ENCODE measurements at regions not wholly inside any gene's neighbourhood (a gene's known extent, or its start where the extent isn't known, plus 50 kb on each side); places are given as distances from the start of the nearest gene placed in this dataset.

DNA sequence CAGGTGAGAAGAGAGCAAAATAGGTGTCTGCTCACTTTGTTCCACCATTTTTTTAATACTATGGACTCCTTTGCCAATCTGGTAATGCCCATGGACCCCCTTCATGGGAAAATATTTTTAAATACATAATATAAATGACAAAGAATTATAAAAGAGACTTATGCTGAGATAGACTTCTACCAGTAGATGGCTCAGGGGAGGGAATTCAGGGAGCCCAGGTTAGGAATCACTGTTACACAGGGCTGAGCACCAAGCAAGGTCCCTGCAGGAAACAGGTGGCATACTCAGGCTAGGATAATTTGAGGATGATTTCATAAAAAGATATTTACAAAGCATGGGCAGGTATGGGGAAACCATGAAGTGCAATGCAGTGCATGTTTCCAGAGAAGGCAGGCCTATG is 525.9 kb downstream of the FGF9 start:
- no peak overlapping the region for H3K4me3 ChIP-seq (ENCODE audit: low read depth, low read length)
- TF ChIP-seq, protein P1, sequence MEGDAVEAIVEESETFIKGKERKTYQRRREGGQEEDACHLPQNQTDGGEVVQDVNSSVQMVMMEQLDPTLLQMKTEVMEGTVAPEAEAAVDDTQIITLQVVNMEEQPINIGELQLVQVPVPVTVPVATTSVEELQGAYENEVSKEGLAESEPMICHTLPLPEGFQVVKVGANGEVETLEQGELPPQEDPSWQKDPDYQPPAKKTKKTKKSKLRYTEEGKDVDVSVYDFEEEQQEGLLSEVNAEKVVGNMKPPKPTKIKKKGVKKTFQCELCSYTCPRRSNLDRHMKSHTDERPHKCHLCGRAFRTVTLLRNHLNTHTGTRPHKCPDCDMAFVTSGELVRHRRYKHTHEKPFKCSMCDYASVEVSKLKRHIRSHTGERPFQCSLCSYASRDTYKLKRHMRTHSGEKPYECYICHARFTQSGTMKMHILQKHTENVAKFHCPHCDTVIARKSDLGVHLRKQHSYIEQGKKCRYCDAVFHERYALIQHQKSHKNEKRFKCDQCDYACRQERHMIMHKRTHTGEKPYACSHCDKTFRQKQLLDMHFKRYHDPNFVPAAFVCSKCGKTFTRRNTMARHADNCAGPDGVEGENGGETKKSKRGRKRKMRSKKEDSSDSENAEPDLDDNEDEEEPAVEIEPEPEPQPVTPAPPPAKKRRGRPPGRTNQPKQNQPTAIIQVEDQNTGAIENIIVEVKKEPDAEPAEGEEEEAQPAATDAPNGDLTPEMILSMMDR (IDR thresholded peaks at IDR 0.05; ENCODE audit: borderline replicate concordance, insufficient read depth, low read depth, low read length) = no peak

DNA sequence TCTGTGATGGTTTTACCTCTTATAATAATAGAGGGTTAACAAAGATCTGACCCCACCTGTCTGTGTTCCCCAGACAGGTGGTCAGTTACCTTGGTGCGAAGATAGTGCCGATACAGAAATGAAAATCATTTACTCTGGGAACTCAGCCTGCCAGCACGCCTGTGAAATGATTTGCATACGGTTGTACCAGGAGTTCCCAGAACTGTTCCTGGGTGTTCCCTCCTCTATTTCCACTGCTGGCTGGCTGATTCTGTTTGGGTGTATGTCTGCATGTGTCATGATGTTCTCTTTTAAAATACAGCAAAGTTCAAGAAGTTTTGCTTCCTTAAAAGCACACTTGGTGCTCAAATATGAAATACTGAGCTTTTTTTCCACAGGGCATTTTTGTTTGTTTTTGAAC is 527.1 kb downstream of the FGF9 start:
- H3K4me3 ChIP-seq (ENCODE audit: low read depth, low read length) = no peak overlapping the region
- TF ChIP-seq, protein P1 (IDR thresholded peaks at IDR 0.05; ENCODE audit: borderline replicate concordance, insufficient read depth, low read depth, low read length) = no peak

DNA sequence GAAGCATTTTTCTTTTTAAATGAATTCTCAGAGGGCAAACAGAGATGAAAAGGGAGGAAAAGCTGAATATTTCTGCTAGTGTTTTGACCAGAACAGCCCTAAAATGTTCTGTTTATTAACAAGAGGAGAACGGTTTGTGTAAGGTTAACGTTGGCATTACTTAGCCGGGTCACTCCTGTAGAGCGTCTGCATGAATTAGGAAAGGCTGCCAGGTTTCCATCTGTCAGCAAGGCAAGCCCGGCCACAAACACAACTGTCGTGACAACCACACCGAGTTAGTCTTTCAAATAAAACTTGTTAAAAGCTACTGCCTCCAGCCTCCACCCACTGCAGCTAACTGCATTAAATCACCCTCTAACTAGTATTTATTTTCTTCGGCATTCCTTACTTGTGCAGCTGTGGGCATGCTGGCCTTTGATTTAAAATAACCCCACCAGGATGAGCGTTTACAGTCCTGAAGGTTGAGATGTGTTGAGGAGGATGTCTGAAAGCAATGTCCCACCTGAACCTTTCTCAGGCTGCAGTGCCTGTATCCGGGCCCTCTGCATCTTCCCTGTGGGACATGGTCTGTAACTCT is 527.9 kb downstream of the FGF9 start:
- TF ChIP-seq, protein P1 (IDR thresholded peaks at IDR 0.05; ENCODE audit: borderline replicate concordance, insufficient read depth, low read depth, low read length) = no peak
- no peak overlapping the region for H3K4me3 ChIP-seq (ENCODE audit: low read depth, low read length)

DNA sequence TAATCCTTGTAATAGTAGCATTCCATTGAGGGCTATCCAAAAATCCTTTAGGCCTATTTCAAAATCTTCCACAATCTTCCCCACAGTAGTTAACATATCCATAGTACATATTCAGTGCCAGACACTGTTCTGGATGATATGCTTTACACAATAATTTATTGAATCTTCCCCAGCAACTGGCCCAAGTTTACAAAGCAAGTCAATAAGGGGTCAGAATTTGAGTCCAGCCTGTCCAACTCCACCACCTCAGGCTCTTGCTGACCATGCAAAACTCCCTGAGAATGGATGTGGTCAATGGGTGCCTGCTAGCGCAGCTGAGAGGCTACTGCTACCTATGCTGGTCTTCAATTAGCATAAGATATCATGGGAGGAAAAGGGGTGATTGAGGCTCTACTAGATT is 529.6 kb downstream of the FGF9 start:
- TF ChIP-seq, protein P1 (IDR thresholded peaks at IDR 0.05; ENCODE audit: borderline replicate concordance, insufficient read depth, low read depth, low read length) = no peak

DNA sequence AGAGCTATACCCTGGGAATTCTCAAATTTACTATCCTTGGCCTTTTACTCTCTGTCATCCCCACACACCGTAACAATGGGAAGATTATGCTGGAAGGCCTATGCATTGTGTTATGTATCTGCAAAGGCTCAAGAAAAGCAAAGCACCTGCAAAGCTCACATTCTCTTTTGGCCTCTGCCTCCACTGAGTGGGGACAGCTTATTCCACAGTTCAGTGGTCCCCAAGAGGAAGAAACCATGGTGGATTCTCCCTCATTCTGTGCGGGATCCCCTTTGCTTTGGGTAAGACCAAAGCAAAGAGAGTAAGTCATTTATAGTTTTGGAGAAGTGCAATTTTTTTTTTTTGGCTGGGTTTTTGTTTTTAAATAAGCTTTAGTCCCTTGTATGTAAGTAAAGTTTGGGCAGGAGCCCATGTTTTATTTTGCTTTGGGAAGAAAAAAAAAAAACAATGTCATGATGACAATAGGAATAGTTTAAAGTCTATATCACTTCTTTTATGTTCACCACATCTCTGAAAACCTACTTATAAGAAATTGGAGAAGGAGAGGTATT is 530.6 kb downstream of the FGF9 start:
- TF ChIP-seq, protein P1 (IDR thresholded peaks at IDR 0.05; ENCODE audit: borderline replicate concordance, insufficient read depth, low read depth, low read length) = no peak
- H3K4me3 ChIP-seq (ENCODE audit: low read depth, low read length) = no peak overlapping the region

More for the DNA sequence above, 529.6 kb downstream of the FGF9 start:
- H3K4me3 ChIP-seq (ENCODE audit: low read depth, low read length) = no peak overlapping the region

DNA sequence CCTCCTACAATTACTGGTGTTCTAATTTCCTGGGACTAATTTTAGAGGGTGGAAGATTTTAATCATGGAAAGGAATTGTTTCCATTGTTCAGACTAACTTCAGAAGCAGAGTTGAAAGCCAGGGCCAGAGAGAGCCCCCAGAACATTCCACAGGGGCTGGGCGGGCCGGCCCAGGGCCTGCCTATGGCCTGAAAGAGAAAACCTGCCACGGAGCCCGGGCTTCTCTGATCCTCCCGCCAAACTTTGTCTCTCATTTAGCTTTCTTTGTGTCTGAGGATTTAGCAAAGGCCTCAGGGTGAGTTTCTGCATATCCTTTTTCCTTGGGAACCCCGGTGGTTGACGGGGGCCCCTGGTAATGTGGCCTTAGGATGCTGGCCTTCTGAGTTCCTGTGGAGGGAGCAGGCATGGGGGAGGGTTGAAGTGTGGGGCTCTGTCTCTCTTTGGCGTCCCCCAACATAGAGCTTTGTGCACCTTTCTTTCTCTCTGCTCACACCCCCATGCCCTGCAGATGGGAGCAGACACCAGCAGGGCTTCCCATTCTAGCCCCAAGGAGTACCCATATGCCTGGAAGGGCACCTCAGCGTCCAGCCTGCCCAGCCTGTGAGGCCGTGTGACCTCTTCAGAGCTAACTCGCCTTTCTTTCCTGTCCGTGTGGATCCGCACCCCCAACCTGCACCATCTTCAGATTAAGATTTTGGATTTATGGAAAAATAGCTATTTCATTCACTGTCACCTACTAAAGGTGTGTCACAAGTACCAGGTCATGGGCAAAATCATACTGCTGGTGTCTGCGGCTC is 539.5 kb downstream of the FGF9 start:
- H3K4me3 ChIP-seq (ENCODE audit: low read depth, low read length) = no peak overlapping the region
- TF ChIP-seq, protein P1 (IDR thresholded peaks at IDR 0.05; ENCODE audit: borderline replicate concordance, insufficient read depth, low read depth, low read length) = no peak

DNA sequence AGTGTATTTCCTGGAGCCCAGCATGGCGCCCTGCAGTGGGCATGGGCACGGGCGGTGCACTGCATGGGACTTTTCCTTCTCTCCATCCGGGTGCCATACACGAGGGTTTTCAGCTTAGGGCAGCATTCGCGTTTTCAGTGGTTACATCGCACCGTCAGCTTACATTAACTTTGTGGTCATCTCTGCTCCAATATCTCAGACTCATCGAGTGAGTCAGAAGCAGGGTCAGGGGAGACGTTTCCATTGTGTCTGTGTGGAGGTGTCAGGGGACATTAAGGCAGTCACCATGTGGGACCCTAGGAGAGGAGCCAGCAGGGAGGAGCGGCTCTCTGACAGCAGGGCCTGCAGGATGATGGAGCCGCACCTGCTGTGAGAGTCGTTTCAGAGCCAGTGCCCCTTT is 541.0 kb downstream of the FGF9 start:
- no peak overlapping the region for H3K4me3 ChIP-seq (ENCODE audit: low read depth, low read length)
- TF ChIP-seq, protein P1 (IDR thresholded peaks at IDR 0.05; ENCODE audit: borderline replicate concordance, insufficient read depth, low read depth, low read length) = no peak

All from GM12875 (cell line).